ENCODE measurements at regions not wholly inside any gene's neighbourhood (a gene's known extent, or its start where the extent isn't known, plus 50 kb on each side); places are given as distances from the start of the nearest gene placed in this dataset.

DNA sequence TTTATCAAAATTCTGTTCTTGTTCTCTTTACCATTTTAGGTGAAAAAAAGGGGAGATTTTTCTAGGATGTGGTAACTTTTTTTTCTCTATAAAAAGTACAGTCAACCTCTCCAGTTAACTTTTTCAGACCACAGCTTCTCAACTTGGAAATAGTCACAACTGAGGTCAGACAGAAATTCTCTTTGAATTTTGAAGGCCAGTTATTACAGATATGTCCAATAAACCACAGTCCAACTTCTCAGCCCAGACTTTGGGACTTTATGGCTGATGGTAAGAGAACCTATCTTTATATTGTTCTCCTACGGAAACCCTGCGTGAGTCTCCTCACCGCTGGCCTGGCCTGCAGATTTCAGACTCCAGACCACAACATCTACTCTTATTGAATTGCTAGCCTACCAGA lies 176.7 kb downstream of the DACT1 start:
- TF ChIP-seq JUND (IDR thresholded peaks at IDR 0.05; ENCODE audit: low read depth, low read length) (no peak), POLR2A (IDR thresholded peaks at IDR 0.05; ENCODE audit: low read depth, low read length) (no peak), ETV6 (conservative IDR thresholded peaks at IDR 0.05 in 1 of 2, IDR thresholded peaks at IDR 0.05 in 1 of 2; ENCODE audit: borderline replicate concordance in 1 of 2, low read depth in 1 of 2) (no peak), POLR2AphosphoS5 (IDR thresholded peaks at IDR 0.05; ENCODE audit: low read length) (no peak), IKZF1 (conservative IDR thresholded peaks at IDR 0.05) (no peak)
- TF ChIP-seq, protein P1, sequence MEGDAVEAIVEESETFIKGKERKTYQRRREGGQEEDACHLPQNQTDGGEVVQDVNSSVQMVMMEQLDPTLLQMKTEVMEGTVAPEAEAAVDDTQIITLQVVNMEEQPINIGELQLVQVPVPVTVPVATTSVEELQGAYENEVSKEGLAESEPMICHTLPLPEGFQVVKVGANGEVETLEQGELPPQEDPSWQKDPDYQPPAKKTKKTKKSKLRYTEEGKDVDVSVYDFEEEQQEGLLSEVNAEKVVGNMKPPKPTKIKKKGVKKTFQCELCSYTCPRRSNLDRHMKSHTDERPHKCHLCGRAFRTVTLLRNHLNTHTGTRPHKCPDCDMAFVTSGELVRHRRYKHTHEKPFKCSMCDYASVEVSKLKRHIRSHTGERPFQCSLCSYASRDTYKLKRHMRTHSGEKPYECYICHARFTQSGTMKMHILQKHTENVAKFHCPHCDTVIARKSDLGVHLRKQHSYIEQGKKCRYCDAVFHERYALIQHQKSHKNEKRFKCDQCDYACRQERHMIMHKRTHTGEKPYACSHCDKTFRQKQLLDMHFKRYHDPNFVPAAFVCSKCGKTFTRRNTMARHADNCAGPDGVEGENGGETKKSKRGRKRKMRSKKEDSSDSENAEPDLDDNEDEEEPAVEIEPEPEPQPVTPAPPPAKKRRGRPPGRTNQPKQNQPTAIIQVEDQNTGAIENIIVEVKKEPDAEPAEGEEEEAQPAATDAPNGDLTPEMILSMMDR (IDR thresholded peaks at IDR 0.05 in 2 of 3, conservative IDR thresholded peaks at IDR 0.05 in 1 of 3; ENCODE audit: control insufficient read depth in 2 of 3, extremely low read depth in 1 of 3, insufficient read depth in 1 of 3, low read depth in 3 of 3, low read length in 3 of 3), result no peak
- TF ChIP-seq, protein P2, sequence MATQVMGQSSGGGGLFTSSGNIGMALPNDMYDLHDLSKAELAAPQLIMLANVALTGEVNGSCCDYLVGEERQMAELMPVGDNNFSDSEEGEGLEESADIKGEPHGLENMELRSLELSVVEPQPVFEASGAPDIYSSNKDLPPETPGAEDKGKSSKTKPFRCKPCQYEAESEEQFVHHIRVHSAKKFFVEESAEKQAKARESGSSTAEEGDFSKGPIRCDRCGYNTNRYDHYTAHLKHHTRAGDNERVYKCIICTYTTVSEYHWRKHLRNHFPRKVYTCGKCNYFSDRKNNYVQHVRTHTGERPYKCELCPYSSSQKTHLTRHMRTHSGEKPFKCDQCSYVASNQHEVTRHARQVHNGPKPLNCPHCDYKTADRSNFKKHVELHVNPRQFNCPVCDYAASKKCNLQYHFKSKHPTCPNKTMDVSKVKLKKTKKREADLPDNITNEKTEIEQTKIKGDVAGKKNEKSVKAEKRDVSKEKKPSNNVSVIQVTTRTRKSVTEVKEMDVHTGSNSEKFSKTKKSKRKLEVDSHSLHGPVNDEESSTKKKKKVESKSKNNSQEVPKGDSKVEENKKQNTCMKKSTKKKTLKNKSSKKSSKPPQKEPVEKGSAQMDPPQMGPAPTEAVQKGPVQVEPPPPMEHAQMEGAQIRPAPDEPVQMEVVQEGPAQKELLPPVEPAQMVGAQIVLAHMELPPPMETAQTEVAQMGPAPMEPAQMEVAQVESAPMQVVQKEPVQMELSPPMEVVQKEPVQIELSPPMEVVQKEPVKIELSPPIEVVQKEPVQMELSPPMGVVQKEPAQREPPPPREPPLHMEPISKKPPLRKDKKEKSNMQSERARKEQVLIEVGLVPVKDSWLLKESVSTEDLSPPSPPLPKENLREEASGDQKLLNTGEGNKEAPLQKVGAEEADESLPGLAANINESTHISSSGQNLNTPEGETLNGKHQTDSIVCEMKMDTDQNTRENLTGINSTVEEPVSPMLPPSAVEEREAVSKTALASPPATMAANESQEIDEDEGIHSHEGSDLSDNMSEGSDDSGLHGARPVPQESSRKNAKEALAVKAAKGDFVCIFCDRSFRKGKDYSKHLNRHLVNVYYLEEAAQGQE (IDR thresholded peaks at IDR 0.05; ENCODE audit: low read depth, low read length), result no peak
- TF ChIP-seq, protein P3, sequence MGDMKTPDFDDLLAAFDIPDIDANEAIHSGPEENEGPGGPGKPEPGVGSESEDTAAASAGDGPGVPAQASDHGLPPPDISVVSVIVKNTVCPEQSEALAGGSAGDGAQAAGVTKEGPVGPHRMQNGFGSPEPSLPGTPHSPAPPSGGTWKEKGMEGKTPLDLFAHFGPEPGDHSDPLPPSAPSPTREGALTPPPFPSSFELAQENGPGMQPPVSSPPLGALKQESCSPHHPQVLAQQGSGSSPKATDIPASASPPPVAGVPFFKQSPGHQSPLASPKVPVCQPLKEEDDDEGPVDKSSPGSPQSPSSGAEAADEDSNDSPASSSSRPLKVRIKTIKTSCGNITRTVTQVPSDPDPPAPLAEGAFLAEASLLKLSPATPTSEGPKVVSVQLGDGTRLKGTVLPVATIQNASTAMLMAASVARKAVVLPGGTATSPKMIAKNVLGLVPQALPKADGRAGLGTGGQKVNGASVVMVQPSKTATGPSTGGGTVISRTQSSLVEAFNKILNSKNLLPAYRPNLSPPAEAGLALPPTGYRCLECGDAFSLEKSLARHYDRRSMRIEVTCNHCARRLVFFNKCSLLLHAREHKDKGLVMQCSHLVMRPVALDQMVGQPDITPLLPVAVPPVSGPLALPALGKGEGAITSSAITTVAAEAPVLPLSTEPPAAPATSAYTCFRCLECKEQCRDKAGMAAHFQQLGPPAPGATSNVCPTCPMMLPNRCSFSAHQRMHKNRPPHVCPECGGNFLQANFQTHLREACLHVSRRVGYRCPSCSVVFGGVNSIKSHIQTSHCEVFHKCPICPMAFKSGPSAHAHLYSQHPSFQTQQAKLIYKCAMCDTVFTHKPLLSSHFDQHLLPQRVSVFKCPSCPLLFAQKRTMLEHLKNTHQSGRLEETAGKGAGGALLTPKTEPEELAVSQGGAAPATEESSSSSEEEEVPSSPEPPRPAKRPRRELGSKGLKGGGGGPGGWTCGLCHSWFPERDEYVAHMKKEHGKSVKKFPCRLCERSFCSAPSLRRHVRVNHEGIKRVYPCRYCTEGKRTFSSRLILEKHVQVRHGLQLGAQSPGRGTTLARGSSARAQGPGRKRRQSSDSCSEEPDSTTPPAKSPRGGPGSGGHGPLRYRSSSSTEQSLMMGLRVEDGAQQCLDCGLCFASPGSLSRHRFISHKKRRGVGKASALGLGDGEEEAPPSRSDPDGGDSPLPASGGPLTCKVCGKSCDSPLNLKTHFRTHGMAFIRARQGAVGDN (IDR thresholded peaks at IDR 0.05), result no peak

All from GM12878 (cell line).